ENCODE measurements at regions not wholly inside any gene's neighbourhood (a gene's known extent, or its start where the extent isn't known, plus 50 kb on each side); places are given as distances from the start of the nearest gene placed in this dataset.
"Not testable (repeated sequence)": the region's sequence is repeated elsewhere in the genome, so short reads cannot be mapped to it uniquely, and the experiment has no call there.

DNA sequence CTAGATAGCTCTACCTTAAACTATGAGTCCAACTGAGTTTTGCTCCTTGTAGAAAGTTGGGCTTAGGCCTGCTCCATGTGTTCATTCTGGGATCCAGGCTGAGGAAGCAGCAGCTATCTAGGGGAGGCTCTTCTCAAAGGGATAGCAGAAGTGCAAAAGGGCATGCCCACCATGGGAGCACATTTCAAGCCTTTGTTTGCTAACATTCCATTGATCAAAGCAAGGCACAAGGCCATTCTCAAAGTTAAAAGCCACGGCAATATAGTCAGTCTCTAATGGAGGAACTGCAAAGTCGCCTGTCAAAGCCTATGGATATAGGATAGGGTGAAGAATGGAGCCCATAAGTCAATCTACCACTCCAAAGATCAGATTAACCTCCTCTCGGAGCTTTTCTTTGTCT lies 488.1 kb upstream of the ARX start:
- Histone ChIP-seq H3K36me3 (no peaks in the 10 kb centered on the region), H3K4me1 (no peaks in the 10 kb centered on the region), H3K9me3 (no peaks in the 10 kb centered on the region), H3K27me3 (no peaks in the 10 kb centered on the region), H3K4me3 (ENCODE audit: low read depth, low read length) (no peak overlapping the region)
- no peak for DNase-seq
- TF ChIP-seq, protein P1, sequence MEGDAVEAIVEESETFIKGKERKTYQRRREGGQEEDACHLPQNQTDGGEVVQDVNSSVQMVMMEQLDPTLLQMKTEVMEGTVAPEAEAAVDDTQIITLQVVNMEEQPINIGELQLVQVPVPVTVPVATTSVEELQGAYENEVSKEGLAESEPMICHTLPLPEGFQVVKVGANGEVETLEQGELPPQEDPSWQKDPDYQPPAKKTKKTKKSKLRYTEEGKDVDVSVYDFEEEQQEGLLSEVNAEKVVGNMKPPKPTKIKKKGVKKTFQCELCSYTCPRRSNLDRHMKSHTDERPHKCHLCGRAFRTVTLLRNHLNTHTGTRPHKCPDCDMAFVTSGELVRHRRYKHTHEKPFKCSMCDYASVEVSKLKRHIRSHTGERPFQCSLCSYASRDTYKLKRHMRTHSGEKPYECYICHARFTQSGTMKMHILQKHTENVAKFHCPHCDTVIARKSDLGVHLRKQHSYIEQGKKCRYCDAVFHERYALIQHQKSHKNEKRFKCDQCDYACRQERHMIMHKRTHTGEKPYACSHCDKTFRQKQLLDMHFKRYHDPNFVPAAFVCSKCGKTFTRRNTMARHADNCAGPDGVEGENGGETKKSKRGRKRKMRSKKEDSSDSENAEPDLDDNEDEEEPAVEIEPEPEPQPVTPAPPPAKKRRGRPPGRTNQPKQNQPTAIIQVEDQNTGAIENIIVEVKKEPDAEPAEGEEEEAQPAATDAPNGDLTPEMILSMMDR (IDR thresholded peaks at IDR 0.05; ENCODE audit: low read depth, low read length): no peak

DNA sequence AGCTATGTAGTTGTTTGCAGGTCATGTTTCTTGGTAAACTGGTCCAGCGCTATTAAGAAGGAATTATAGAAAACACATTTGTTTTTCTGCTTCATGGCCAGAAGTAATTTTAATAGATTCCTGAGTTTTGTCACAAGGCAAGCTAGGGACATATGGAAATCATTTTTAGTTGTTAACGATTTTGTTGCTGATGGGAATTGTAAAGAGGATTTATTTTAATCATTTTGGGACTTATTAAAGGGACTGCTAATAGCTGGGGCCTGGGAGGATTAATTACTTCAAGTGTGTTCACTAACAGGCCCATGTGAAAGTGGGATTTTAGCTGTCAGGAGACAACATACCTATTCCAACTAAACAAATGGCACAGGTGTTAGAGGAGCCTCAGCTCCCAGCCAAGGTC lies 492.0 kb upstream of the ARX start:
- Histone ChIP-seq H3K27me3 (no peaks in the 10 kb centered on the region), H3K4me1 (no peaks in the 10 kb centered on the region), H3K9me3 (no peaks in the 10 kb centered on the region), H3K4me3 (ENCODE audit: low read depth, low read length) (no peak overlapping the region), H3K36me3 (no peaks in the 10 kb centered on the region)
- TF ChIP-seq, protein P1 (IDR thresholded peaks at IDR 0.05; ENCODE audit: low read depth, low read length): no peak
- no peak for DNase-seq

DNA sequence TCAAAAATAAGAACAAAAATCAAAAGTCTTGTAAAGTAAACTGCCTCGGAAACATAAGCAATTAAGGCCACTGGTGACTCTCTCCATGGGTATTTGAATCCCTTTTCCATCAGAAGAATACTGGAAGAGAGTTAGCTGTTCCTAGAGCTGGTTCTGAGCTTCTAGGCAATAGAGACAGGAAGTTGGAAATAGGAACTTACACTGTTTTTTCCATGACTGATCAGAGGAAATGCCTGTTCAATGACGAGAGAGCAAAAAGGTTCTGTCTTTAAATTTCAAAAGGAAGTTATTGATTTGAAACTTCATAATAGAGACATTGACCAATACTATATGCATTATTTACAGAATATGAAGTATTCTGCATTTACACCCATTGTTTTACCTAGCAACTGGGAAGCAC lies 503.5 kb upstream of the ARX start:
- H3K4me3 ChIP-seq (ENCODE audit: low read depth, low read length): no peak overlapping the region
- H3K36me3 ChIP-seq: no peaks in the 10 kb centered on the region
- H3K4me1 ChIP-seq: no peaks in the 10 kb centered on the region
- no peaks in the 10 kb centered on the region for H3K27me3 ChIP-seq
- DNase-seq: no peak
- TF ChIP-seq, protein P1 (IDR thresholded peaks at IDR 0.05; ENCODE audit: low read depth, low read length): no peak
- no peaks in the 10 kb centered on the region for H3K9me3 ChIP-seq

DNA sequence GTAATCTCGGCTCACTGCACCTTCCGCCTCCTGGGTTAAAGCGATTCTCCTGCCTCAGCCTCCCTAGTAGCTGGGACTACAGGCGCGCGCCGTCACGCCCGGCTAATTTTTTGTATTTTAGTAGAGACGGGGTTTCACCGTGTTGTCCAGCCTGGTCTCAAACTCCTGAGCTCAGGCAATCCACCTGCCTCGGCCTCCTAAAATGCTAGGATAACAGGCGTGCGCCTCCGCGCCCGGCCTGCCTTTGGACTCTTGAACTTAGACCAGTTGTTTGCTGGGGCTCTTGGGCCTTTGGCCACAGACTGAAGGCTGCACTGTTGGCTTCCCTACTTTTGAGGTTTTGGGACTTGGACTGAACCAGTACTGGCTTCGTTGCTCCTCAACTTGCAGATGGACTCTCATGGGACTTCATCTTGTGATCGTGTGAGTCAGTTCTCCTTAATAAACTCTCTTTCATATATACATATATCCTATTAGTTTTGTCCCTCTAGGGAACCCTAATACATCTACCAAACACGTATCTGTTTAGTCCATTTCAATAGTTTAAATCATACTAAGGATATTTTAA lies 506.8 kb upstream of the ARX start:
- H3K27me3 ChIP-seq; H3K36me3 ChIP-seq; H3K4me3 ChIP-seq (ENCODE audit: low read depth, low read length); H3K9me3 ChIP-seq; DNase-seq; H3K4me1 ChIP-seq: not testable (repeated sequence)

DNA sequence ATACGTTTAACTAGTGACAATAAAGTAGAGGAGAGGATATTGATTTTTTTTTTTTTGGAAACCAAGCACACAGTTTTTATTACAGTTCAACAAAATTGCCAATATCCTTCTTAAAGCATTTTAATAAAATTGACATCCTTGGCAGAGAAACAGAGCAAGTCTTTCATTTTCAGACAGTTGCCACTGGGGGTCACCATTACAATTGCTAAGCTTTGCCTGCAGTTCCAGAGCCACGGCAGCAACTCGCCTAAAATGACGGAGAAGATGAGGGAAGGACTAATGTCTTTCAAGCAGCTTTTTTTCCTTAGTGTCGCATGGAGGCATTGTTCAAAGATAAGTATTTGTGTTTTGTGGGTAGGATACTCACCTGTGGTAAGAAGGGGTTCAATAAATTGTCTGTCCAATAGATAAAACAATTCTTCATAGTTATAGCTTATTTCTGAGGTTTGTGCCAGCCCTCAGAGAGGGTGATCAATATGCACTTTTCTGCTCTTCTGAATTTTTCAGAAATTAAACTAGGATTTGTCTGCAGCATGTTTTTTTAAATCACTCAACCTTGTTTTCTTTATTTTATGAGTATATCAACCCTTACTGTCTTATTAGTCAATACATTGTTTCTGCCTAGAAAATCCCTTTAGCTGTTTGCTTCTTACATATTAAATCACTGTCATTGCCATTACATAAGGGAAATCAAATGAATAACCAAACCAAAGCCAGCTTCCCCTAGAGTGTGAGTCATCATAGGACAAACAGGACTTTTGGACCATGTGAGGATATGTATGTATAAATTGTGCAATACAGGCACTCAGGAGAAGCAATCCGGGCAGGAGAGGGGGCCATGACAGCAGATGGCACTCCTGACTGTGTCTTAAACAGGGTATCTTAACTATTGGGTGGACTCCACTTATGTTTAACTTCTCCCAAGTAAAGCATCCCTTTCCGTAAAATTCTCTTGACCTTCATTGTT lies 508.1 kb upstream of the ARX start:
- Histone ChIP-seq H3K4me3 (ENCODE audit: low read depth, low read length) (no peak overlapping the region), H3K4me1 (no peaks in the 10 kb centered on the region), H3K36me3 (no peaks in the 10 kb centered on the region), H3K9me3 (no peaks in the 10 kb centered on the region), H3K27me3 (no peaks in the 10 kb centered on the region)
- TF ChIP-seq, protein P1 (IDR thresholded peaks at IDR 0.05; ENCODE audit: low read depth, low read length): peak; percentile 42
- DNase-seq: peak; percentile 24

DNA sequence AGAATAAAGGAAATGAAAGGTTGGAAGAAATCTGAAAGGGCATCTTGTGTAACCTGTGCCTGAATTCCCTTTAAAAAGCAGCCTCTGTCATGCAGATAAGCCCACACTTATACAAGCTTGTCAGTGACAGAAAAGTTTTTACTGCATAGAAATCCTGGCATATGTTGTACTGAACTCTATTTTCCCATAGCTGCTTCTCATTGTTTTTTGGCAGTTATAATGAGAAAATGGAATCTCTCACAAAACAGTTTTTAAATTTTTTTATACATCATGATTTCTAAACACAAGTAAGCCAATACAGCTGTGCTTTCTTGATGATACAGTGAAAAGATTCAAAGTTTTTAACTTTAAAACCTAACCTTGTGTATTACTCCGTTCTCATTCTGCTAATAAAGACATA lies 511.4 kb upstream of the ARX start:
- no peaks in the 10 kb centered on the region for H3K27me3 ChIP-seq
- H3K9me3 ChIP-seq: no peaks in the 10 kb centered on the region
- no peaks in the 10 kb centered on the region for H3K4me1 ChIP-seq
- TF ChIP-seq, protein P1 (IDR thresholded peaks at IDR 0.05; ENCODE audit: low read depth, low read length): no peak
- H3K36me3 ChIP-seq: no peaks in the 10 kb centered on the region
- H3K4me3 ChIP-seq (ENCODE audit: low read depth, low read length): no peak overlapping the region
- no peak for DNase-seq
